Natural killer cell treated with Interleukin-12 subunit alpha and Interleukin-12 subunit beta and Interleukin-15 and Interleukin-18, amount 100 ng/mL, for 72 hours (primary cell): ENCODE measurements at regions not wholly inside any gene's neighbourhood (a gene's known extent, or its start where the extent isn't known, plus 50 kb on each side); places are given as distances from the start of the nearest gene placed in this dataset.

Experiments used
- ATAC-seq, 2 donors: fragments of 150-1000 bp; cut with Tn5 transposase in 1 of 2; sonication (Bioruptor Pico), chemical (Tn5 transposase) in 1 of 2; 2 replicates each; pipeline ENCODE4 v1.10.0; 2021
- DNase-seq: peaks from one replicate; pipeline ENCODE4 v3.0.0; 2022; ENCODE audit warnings: low spot score
- H3K27ac Mint-ChIP-seq, 2 donors: 1 replicate in 1 of 2; 2 replicates in 1 of 2; pipeline ENCODE4 v1.8.0; 2022; ENCODE audit warnings: mixed read lengths in 2 of 2, mild to moderate bottlenecking in 1 of 2, moderate library complexity in 1 of 2
- H3K27me3 Mint-ChIP-seq, 2 donors: 1 replicate in 1 of 2; 2 replicates in 1 of 2; pipeline ENCODE4 v1.8.0; 2022; ENCODE audit warnings: mixed read lengths in 2 of 2
- H3K36me3 Mint-ChIP-seq: one replicate; pipeline ENCODE4 v1.8.0; 2022; ENCODE audit warnings: mixed read lengths
- H3K4me1 Mint-ChIP-seq, 2 donors: 1 replicate in 1 of 2; 2 replicates in 1 of 2; pipeline ENCODE4 v1.8.0; 2022; ENCODE audit warnings: low read depth in 2 of 2, mixed read lengths in 2 of 2, mild to moderate bottlenecking in 1 of 2
- H3K4me3 Mint-ChIP-seq: one replicate; pipeline ENCODE4 v1.8.0; 2022; ENCODE audit warnings: mixed read lengths
- H3K9me3 Mint-ChIP-seq: 2 replicates; pipeline ENCODE4 v1.8.0; 2022; ENCODE audit warnings: mixed read lengths

DNA sequence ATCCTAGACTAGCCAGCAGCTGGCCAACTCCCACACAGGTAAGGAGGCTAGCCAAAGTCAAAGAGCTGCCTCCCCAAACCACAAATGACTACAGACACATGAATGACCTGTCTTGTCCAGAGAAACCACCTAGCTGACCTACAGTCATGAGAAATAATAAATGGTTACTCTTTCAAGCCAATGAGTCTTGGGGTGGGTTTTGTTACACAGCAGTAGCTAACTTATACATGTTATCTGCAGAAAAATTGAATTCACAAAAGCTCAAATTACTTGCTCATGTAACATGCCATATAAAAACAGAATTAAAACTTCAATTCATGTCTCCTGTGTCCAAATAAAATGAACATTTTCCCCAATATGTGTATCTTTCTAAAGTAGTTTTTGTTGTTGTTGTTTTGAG, 307.4 kb upstream of the NR2F2 start:
- H3K27me3 Mint-ChIP-seq: peaks cover 21 to 23% of the 10 kb centered on the region in 2 donors
- H3K4me3 Mint-ChIP-seq: no peak overlapping the region
- H3K27ac Mint-ChIP-seq: no peak overlapping the region
- no peak for DNase-seq
- no peak for ATAC-seq
- no peaks in the 10 kb centered on the region for H3K9me3 Mint-ChIP-seq
- H3K36me3 Mint-ChIP-seq: peaks cover 6% of the 10 kb centered on the region
- H3K4me1 Mint-ChIP-seq: no peaks in the 10 kb centered on the region

DNA sequence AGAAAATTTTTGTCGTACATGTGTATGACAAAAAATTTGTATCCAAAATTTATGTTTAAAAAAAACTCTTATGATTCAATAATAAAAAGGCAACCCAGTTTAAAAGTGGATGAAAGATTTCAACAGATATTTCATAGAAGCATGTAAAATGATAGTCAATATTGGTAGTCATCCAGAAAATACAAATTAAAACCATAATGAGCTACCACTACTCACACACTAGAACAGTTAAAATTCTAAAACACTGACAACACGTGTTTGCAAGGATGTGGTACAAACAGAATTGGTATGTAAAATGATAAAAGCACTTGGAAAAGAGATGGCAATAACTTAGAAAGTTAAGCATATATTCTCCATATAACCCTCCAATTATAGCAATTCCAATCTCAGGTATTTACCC, 303.0 kb upstream of the NR2F2 start:
- H3K27ac Mint-ChIP-seq: no peak overlapping the region
- no peak overlapping the region for H3K4me3 Mint-ChIP-seq
- no peak for DNase-seq
- peaks cover 35 to 48% of the 10 kb centered on the region in 2 donors for H3K27me3 Mint-ChIP-seq
- H3K4me1 Mint-ChIP-seq: no peaks in the 10 kb centered on the region
- ATAC-seq: no peak
- H3K9me3 Mint-ChIP-seq: no peaks in the 10 kb centered on the region
- no peaks in the 10 kb centered on the region for H3K36me3 Mint-ChIP-seq

DNA sequence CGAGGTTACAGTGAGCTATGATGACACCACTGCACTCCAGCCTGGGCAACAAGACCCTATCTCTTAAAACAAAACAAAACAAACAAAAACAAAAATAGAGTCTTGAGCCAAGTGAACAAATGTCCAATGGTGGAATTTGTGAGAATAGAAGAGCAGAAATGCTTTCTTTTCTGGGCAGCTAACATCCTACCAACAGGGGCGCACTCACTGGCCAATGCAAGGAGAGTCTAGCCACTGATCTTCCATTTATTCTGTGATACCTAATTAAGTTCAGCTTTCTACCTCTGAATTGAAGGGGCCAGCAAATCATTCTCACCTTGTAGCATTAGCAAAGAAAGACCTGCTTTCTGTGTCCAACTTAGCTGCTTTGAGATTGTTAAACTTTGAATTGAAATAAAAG, 301.9 kb upstream of the NR2F2 start:
- ATAC-seq: no peak
- no peaks in the 10 kb centered on the region for H3K36me3 Mint-ChIP-seq
- peaks cover 34 to 60% of the 10 kb centered on the region in 2 donors for H3K27me3 Mint-ChIP-seq
- no peaks in the 10 kb centered on the region for H3K9me3 Mint-ChIP-seq
- no peak overlapping the region for H3K27ac Mint-ChIP-seq
- DNase-seq: no peak
- H3K4me3 Mint-ChIP-seq: no peak overlapping the region
- no peaks in the 10 kb centered on the region for H3K4me1 Mint-ChIP-seq

DNA sequence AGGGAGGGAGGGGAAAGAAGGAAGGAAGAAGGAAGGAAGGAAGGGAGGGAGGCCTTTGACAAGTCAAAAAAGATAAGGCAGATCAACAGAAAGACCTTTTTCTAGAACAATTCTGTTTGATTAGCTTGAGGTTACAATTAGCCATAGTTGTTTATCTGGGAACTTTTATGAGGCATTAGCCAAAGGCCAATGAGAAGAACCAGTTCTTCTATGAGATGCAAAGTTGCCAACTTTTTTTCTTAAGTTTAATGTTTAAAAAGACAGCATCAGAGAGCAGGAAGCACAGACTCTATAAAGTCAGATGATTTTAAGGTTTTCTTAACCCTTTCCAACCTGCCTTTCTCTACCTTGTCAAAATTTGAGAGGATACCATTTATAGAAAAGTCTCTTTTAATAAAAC, 301.3 kb upstream of the NR2F2 start:
- no peaks in the 10 kb centered on the region for H3K9me3 Mint-ChIP-seq
- no peak for ATAC-seq
- no peak for DNase-seq
- no peak overlapping the region for H3K27ac Mint-ChIP-seq
- H3K27me3 Mint-ChIP-seq: peaks cover 31 to 55% of the 10 kb centered on the region in 2 donors
- no peaks in the 10 kb centered on the region for H3K36me3 Mint-ChIP-seq
- H3K4me1 Mint-ChIP-seq: no peaks in the 10 kb centered on the region
- H3K4me3 Mint-ChIP-seq: no peak overlapping the region

DNA sequence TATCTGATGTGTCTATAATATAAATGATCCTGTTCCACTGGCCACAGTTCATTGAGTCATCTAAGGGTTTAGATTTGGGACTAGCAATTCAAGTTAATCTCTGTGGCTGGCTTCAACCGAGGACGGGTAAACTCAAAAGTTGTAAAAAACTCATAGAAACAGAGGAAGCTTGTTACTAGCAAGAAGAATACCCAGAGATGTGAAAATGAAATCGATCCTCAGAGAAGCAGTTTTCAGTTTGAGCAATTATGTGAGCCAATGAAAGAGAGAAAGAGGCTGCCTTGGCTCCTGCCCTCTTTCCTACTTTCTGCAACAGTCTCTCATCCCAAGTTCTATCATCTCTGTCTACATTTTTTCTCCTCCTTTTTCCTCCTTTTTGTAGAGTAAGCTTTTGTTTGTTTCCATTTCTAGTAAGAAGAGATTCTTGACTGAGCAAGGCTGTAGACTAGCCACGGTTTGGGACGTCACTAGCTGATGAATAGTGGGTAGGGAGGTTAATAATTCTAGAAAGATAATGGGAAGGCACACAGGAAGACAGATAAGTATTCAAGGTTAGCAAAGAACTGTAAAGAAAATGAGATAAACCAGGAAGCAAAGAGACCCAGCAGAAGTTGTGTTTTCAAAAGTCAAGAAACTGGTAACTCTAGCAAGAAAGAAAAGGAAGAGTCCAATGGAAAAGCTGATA, 298.9 kb upstream of the NR2F2 start:
- Mint-ChIP-seq H3K9me3 (no peaks in the 10 kb centered on the region), H3K27me3 (peaks cover 42 to 69% of the 10 kb centered on the region in 2 donors), H3K36me3 (no peaks in the 10 kb centered on the region), H3K4me3 (no peak overlapping the region), H3K27ac (no peak overlapping the region), H3K4me1 (peaks cover 1 to 2% of the 10 kb centered on the region in 2 donors)
- ATAC-seq (no peak), DNase-seq (no peak)

DNA sequence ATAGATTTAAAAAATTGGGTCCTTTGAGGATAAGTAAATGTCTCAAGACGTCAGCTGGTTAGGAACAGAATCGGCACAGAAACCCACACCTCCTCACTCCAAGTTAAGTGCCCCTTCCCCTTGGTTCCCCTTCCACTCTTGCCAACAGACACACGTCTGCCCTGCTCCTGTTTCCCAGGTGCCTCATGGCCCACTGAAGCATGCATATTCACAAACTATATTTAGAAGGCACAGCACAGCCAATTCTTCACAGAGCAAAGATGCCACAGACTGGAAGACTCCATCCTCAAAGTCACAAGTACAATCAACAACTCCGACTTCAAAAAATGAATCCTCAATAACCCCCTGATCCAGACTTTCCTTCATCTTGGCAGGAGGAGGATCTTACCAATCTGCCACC, 295.4 kb upstream of the NR2F2 start:
- no peak for DNase-seq
- Mint-ChIP-seq H3K9me3 (no peaks in the 10 kb centered on the region), H3K27ac (peak overlapping the region in 1 of 2 donors; percentile 24), H3K4me1 (peaks cover 13 to 28% of the 10 kb centered on the region in 2 donors), H3K27me3 (peaks cover 59 to 85% of the 10 kb centered on the region in 2 donors), H3K36me3 (no peaks in the 10 kb centered on the region), H3K4me3 (no peak overlapping the region)
- no peak for ATAC-seq

DNA sequence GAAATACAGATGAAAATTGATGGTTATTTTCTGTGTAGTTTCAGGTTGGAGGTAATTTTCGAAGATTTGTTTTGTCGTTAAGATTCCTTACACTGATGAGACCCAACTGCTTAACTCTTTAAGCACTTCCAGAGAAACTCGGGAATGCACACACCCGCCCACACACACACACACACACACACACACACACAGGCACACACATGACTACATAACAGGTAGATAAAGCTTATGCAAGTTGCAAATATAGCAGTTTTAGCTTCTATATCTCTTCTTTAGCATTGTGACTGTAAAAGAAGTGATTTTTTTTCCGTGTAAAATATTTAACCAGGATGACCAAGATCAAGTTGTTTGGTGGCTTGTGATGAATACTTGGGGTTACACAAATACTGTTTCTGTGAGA, 294.9 kb upstream of the NR2F2 start:
- Mint-ChIP-seq H3K4me3 (no peak overlapping the region), H3K9me3 (no peaks in the 10 kb centered on the region), H3K4me1 (peaks cover 13 to 28% of the 10 kb centered on the region in 2 donors), H3K27me3 (peaks cover 62 to 88% of the 10 kb centered on the region in 2 donors), H3K27ac (no peak overlapping the region), H3K36me3 (no peaks in the 10 kb centered on the region)
- DNase-seq (no peak), ATAC-seq (no peak)

DNA sequence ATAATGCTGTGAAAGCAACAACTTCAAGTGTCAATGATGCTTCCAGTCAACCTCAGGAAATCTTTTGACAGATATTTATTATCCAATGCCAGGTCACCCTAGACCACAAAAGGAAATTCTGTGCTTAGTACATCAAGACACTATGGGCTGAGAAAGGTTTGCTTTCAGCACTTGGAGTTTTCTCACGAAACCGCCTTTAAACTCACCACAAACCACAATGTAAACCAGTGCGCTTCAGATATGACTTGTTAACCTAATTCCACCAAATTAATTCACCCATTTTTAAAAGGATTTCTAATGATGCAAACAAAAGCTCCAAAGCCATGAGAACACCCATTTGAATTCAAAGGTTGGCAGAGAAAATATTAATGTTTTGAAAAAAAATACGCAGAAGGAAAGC, 292.9 kb upstream of the NR2F2 start:
- peak overlapping the region; percentile 43 for H3K4me3 Mint-ChIP-seq
- peaks cover 19 to 32% of the 10 kb centered on the region in 2 donors for H3K4me1 Mint-ChIP-seq
- H3K27me3 Mint-ChIP-seq: peaks cover 64 to 89% of the 10 kb centered on the region in 2 donors
- peak; percentile 75 to 78 for ATAC-seq
- H3K9me3 Mint-ChIP-seq: no peaks in the 10 kb centered on the region
- no peak overlapping the region for H3K27ac Mint-ChIP-seq
- DNase-seq: peak; percentile 66
- no peaks in the 10 kb centered on the region for H3K36me3 Mint-ChIP-seq

DNA sequence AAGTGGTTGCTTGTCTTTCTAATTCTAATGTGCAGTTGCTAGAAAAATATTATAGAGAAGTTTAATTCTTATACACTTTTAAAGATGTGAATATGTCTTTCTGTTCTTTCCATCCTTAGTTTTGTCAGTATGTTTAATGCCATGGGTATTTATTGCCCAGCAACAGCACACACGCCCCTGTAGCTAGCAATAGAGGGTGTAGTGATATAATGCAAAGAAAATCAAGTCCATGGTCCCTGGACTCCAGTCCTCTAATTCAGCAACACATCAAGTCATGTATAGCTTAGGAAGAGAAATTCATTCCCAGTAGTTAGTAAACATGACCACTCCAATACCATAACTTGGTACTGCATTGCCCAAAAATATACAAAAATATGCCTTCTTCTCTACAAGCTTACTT, 292.4 kb upstream of the NR2F2 start:
- peaks cover 64 to 87% of the 10 kb centered on the region in 2 donors for H3K27me3 Mint-ChIP-seq
- DNase-seq (no peak), ATAC-seq (no peak)
- no peak overlapping the region for H3K27ac Mint-ChIP-seq
- H3K9me3 Mint-ChIP-seq: no peaks in the 10 kb centered on the region
- H3K4me1 Mint-ChIP-seq: peaks cover 22 to 34% of the 10 kb centered on the region in 2 donors
- no peak overlapping the region for H3K4me3 Mint-ChIP-seq
- H3K36me3 Mint-ChIP-seq: no peaks in the 10 kb centered on the region

DNA sequence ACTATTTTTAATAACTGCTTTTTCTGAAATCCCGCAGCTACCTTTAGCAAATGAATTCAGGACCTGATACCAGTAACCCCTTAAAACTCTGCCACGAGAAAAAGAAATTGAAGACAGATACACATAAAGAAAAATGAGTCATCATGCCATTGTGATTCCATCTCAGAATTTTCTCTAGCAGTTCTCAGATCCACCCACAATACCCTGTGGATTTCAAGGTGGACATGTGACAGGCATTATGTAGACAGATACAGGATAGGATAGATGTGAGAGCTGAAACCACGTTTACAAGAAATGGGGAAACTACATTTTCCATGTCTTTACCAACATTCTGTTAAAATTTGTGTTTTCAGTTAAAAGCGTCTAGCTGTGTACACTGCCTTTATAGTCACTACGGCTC, 291.9 kb upstream of the NR2F2 start:
- Mint-ChIP-seq H3K27ac (no peak overlapping the region), H3K4me1 (peaks cover 24 to 37% of the 10 kb centered on the region in 2 donors), H3K36me3 (no peaks in the 10 kb centered on the region), H3K4me3 (no peak overlapping the region), H3K9me3 (no peaks in the 10 kb centered on the region), H3K27me3 (peaks cover 68 to 87% of the 10 kb centered on the region in 2 donors)
- DNase-seq: no peak
- ATAC-seq: no peak

DNA sequence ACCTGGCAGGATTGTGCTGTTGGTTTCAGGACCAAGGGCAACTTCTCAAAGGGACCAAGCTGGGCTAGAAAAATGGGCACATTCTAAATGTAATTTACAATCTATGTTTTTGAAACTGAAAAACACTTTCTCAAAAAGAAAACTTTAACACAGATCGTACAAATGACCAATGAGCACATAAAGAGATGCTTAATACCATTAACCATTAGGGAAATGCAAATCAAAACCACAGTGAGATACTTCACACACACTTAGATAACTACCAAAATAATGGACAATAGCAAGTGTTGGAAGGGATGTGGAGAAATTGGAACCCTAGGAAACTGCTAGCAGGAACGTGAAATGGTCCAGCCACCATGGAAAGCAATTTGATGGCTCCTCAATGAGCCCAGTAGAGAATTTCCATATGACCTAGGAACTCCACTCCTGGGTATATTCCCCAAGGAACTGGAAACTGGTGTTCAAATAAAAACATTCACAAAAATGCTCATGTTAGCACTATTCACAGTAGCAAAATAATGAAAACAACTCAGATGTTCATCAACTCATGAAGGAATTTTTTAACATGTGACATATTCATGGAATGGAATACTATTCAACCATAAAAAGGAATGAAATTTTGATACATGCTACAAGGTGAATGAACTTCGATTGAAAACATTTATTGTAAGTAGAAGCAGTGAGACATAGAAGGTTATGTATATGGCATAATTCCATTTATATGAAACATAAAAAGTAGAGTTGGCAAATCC, 288.3 kb upstream of the NR2F2 start:
- DNase-seq (no peak), ATAC-seq (no peak)
- H3K9me3 Mint-ChIP-seq: no peaks in the 10 kb centered on the region
- peaks cover 18 to 31% of the 10 kb centered on the region in 2 donors for H3K4me1 Mint-ChIP-seq
- H3K36me3 Mint-ChIP-seq: no peaks in the 10 kb centered on the region
- H3K27me3 Mint-ChIP-seq: peaks cover 54 to 83% of the 10 kb centered on the region in 2 donors
- H3K27ac Mint-ChIP-seq: no peak overlapping the region
- no peak overlapping the region for H3K4me3 Mint-ChIP-seq

DNA sequence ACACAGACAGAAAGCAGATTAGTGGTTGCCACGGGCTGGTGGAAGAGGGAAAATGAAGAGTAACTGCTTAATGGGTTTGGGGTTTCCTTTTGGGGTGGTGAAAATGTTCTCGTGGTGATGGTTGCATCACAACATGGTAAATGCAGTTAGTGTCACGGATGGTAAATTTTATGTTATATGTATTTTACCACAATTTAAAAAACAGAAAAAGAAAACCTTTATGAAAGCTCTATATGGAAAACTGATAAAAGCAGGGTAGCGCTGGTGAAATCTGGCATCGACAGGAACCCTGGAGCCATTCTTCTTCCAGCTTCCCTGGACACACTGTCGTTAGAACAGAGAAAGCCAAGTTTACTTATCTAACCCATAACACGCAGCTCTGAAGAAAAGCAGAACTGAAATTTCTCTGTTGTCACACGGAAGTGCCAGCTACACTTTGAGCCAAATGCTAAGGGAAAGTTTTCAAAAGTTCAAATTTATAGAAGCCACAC, 287.7 kb upstream of the NR2F2 start:
- ATAC-seq: no peak
- peaks cover 12 to 25% of the 10 kb centered on the region in 2 donors for H3K4me1 Mint-ChIP-seq
- no peak for DNase-seq
- no peak overlapping the region for H3K27ac Mint-ChIP-seq
- peaks cover 54 to 80% of the 10 kb centered on the region in 2 donors for H3K27me3 Mint-ChIP-seq
- H3K36me3 Mint-ChIP-seq: no peaks in the 10 kb centered on the region
- H3K4me3 Mint-ChIP-seq: no peak overlapping the region
- no peaks in the 10 kb centered on the region for H3K9me3 Mint-ChIP-seq

DNA sequence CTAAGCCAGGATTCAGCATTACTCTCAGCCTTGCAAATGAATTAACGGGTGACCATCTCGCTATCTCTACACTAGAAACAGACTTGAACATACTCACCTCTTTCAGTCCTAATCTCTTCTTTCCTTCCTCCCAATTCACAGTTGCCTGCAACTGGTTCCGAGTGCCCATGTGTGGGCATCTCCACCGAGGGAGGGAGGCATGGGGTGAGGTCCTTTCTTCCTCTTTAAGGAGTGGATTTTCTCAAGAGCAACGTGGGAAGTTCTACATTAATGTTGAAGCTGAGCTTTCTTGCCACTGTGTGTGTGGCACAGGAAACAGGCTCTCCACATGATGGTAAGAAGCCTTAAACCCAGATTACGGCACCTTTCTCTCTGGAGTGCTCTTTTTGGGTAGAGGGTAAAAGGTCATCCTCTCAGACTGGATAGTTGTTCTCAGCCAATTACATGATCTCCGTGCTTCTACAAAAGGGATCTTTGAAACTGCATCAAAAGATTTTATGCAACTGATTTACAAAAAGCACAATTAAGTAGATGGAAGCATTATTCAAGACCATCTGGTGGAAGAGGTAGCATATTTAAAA, 286.8 kb upstream of the NR2F2 start:
- no peaks in the 10 kb centered on the region for H3K36me3 Mint-ChIP-seq
- no peak for DNase-seq
- peaks cover 11 to 16% of the 10 kb centered on the region in 2 donors for H3K4me1 Mint-ChIP-seq
- no peak overlapping the region for H3K4me3 Mint-ChIP-seq
- ATAC-seq: no peak
- no peaks in the 10 kb centered on the region for H3K9me3 Mint-ChIP-seq
- no peak overlapping the region for H3K27ac Mint-ChIP-seq
- peaks cover 52 to 73% of the 10 kb centered on the region in 2 donors for H3K27me3 Mint-ChIP-seq

DNA sequence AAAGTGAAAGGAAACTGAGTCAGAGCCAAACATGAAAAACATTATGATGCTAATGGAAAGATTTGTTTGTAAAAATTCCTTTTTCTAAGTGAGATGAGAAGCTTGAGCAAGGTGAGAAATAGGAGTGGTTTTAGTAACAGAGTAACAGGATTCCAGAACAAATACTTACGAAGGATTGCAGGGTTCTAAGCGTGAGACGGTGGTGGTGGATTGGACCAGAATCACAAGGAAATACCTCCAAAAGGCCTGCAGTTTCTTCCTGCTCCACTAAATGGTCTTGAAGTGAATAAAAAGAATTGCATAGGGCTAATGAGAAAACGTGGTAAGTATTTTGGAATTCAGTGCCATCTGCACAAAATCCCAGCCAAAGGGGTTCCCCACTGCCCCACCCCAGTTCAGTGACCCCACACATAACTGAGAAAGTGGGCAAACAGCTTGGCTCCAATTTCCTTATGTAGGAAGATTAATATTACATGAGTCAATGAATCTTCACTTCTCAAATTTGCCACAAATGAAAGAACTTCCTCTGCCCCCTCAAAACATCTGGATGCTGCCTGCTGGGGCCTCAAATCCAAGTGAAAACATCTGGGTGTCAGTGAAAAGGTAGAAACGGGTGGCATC, 283.8 kb upstream of the NR2F2 start:
- Mint-ChIP-seq H3K36me3 (no peaks in the 10 kb centered on the region), H3K27me3 (peaks cover 50 to 71% of the 10 kb centered on the region in 2 donors), H3K4me1 (peaks cover 9 to 11% of the 10 kb centered on the region in 2 donors), H3K27ac (no peak overlapping the region), H3K9me3 (no peaks in the 10 kb centered on the region), H3K4me3 (no peak overlapping the region)
- DNase-seq (no peak), ATAC-seq (no peak)
